HCT116 (cell line): ENCODE measurements at regions not wholly inside any gene's neighbourhood (a gene's known extent, or its start where the extent isn't known, plus 50 kb on each side); places are given as distances from the start of the nearest gene placed in this dataset.

ENCODE experiments used
- ATF3 ChIP-seq: IDR thresholded peaks from 2 replicates; pipeline ENCODE4 v1.6.1; 2012
- CEBPB ChIP-seq: IDR thresholded peaks from 2 replicates; pipeline ENCODE4 v1.6.1; 2012; ENCODE audit warnings: low read depth
- CTCF ChIP-seq, 3 experiments: fragments of 200-600 bp in 1 of 3; sonication (generic) in 1 of 3; IDR thresholded peaks in 2 of 3; conservative IDR thresholded peaks in 1 of 3; 2 replicates each; pipeline ENCODE4 v1.5.1; 2012 to 2017; ENCODE audit warnings: low read depth in 2 of 3, low read length in 2 of 3, antibody characterized with exemption in 1 of 3, borderline replicate concordance in 1 of 3, control low read depth in 1 of 3, mild to moderate bottlenecking in 1 of 3, mixed read lengths in 1 of 3, mixed run types in 1 of 3, moderate library complexity in 1 of 3; ENCODE audit not compliant: insufficient read depth in 1 of 3
- ELF1 ChIP-seq: IDR thresholded peaks from 2 replicates; pipeline ENCODE4 v1.6.1; 2012; ENCODE audit warnings: low read depth, borderline replicate concordance
- EZH2 ChIP-seq: fragments of 200-600 bp; sonication (generic); IDR thresholded peaks from 2 replicates; pipeline ENCODE4 v1.6.1; 2017; ENCODE audit warnings: antibody characterized with exemption, mixed run types
- JUND ChIP-seq: IDR thresholded peaks from 2 replicates; pipeline ENCODE4 v1.6.1; 2012
- MAX ChIP-seq: IDR thresholded peaks from 2 replicates; pipeline ENCODE4 v1.6.1; 2012
- POLR2A ChIP-seq: IDR thresholded peaks from 2 replicates; pipeline ENCODE4 v1.7.0; 2011; ENCODE audit warnings: borderline replicate concordance; ENCODE audit not compliant: insufficient read depth, insufficient read length; ENCODE audit errors: extremely low read depth
- POLR2AphosphoS5 ChIP-seq: IDR thresholded peaks from 2 replicates; pipeline ENCODE4 v1.6.1; 2011; ENCODE audit warnings: mild to moderate bottlenecking, low read depth, low read length, moderate library complexity
- REST ChIP-seq: IDR thresholded peaks from 2 replicates; pipeline ENCODE4 v1.6.1; 2012; ENCODE audit warnings: low read depth
- SIN3A ChIP-seq: IDR thresholded peaks from 2 replicates; pipeline ENCODE4 v1.6.1; 2012; ENCODE audit warnings: low read depth
- SRF ChIP-seq: IDR thresholded peaks from 2 replicates; pipeline ENCODE4 v1.6.1; 2012; ENCODE audit warnings: low read depth
- TCF7L2 ChIP-seq: IDR thresholded peaks from 2 replicates; pipeline ENCODE4 v1.7.0; 2011; ENCODE audit warnings: borderline replicate concordance, inconsistent platforms; ENCODE audit not compliant: insufficient read depth, insufficient read length; ENCODE audit errors: extremely low read depth
- ZBTB33 ChIP-seq: IDR thresholded peaks from 2 replicates; pipeline ENCODE4 v1.6.1; 2011; ENCODE audit warnings: mild to moderate bottlenecking, low read length, moderate library complexity; ENCODE audit not compliant: insufficient replicate concordance; ENCODE audit errors: extremely low read depth

- no peak for TF ChIP-seq ZBTB33
- TF ChIP-seq CTCF (IDR thresholded peaks at IDR 0.05 in 2 of 3, conservative IDR thresholded peaks at IDR 0.05 in 1 of 3; ENCODE audit: borderline replicate concordance in 1 of 3, insufficient read depth in 1 of 3, low read depth in 2 of 3, low read length in 2 of 3) = no peak
- TF ChIP-seq POLR2AphosphoS5 = no peak
- no peak for TF ChIP-seq SIN3A
- no peak for TF ChIP-seq JUND
- TF ChIP-seq POLR2A = no peak
- no peak for TF ChIP-seq EZH2
- TF ChIP-seq ATF3 = no peak
- TF ChIP-seq MAX = no peak
- TF ChIP-seq ELF1 = no peak
- TF ChIP-seq REST = no peak
- no peak for TF ChIP-seq TCF7L2
- no peak for TF ChIP-seq SRF
- no peak for TF ChIP-seq CEBPB
These were observed 169.9 kb downstream of the MN1 start for GRCh38 chr22:27631641-27632040.
